ENCODE measurements at regions not wholly inside any gene's neighbourhood (a gene's known extent, or its start where the extent isn't known, plus 50 kb on each side); places are given as distances from the start of the nearest gene placed in this dataset.

- TF ChIP-seq CTCF (IDR thresholded peaks at IDR 0.05) (no peak), POLR2AphosphoS5 (IDR thresholded peaks at IDR 0.05) (no peak), POLR2A (IDR thresholded peaks at IDR 0.05) (no peak)
Observed at GRCh38 chr3:111253733-111254132, 182.1 kb downstream of the NECTIN3 start.
